Fibroblast of skin of abdomen (primary cell): ENCODE measurements at regions not wholly inside any gene's neighbourhood (a gene's known extent, or its start where the extent isn't known, plus 50 kb on each side); places are given as distances from the start of the nearest gene placed in this dataset.
"Not testable (repeated sequence)": the region's sequence is repeated elsewhere in the genome, so short reads cannot be mapped to it uniquely, and the experiment has no call there.

Experiments used
- DNase-seq: peaks from one replicate; pipeline ENCODE4 v3.0.0-alpha.2; 2013

DNA sequence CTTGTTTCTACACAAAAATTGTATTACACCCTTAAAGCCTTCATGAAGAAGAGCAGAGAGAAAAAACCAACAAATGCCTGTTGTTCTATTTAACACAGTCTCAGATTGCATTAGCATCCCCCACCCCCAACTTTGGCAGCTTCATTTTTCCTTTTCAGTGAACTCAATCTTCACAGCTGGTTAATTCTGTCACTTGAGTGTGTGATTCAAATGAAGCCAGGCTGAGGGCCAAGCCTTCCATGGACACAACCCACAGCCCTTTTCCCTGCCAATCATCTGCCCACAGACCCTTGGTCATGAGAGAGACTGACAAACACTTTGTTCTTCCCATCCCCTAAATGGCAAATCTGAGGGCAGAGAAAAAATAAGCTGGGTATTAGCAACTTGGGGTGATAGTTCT lies 217.5 kb upstream of the NMUR2 start:
- DNase-seq: no peak

DNA sequence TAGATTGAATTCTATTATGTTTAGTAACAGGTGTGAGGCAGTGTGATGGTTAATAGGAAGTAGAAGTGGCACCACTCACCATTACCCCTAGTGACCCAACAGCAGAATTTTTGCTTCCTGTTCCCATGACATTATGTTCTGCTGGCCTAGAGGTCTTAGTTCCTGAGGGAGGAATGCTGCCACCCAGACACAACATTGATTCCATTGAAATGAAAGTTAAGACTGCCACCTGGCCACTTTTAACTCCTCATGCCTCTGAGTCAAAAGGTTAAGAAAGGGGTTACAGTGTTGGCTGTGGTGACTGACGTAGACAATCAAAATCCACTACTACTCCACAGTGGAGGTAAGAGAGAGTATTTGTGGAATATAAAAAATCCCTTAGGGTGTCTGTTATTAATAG lies 218.9 kb upstream of the NMUR2 start:
- DNase-seq: no peak

DNA sequence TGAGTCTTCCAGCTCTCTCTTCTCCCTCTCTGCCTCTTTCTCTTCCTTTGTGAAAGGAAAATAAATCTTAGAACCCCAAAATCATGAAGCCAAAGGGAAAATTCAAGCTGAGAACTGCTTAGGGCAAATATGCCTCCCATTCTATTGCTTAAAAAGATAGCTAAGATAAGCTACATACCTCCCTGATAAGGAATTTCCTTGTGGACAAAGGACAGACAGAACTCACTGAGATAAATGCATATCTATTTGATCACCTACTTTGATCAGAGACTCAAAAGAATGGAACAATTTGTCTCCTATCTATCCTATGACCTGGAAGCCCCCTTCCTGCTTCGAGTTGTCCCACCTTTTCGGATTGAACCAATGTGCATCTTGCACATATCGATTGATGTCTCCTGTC lies 220.6 kb upstream of the NMUR2 start:
- no peak for DNase-seq

DNA sequence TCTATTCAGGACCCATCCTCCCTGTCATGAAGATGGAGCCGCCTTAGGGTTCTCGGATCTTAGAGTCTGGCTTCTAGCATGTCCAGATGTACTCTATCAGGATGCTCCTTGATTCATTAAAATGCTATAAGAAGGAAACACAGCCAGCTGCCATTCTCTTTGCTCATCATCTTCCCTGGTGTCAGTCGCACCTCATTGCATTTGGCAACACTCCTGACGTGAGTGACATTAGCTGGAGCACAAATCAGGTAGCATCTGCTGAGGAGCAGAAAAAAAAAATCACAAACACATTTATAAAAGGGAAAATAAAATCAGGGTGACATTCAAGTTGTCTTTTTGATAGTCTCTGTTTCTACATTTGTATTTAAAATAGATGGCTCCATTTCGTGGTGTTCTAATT lies 226.1 kb upstream of the NMUR2 start:
- DNase-seq: no peak

DNA sequence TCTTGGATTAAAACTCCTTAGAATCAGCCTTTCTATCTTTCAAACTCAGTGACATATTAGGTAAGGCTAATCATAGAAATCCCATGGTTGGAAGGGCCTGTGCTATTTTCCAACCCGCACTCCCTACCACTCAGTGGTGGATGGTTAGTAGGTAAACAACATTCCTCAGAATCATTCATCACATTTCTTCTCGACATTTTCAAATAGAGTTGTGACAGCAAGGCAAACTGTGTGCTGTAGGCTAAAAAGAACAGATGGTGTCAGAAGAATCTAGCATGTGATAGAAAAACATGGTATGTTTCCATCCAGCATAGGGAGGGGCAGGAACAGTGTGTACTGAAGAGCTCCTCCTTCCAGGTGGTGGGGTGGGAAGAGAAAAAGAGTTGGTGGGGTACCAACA lies 227.3 kb upstream of the NMUR2 start:
- no peak for DNase-seq

DNA sequence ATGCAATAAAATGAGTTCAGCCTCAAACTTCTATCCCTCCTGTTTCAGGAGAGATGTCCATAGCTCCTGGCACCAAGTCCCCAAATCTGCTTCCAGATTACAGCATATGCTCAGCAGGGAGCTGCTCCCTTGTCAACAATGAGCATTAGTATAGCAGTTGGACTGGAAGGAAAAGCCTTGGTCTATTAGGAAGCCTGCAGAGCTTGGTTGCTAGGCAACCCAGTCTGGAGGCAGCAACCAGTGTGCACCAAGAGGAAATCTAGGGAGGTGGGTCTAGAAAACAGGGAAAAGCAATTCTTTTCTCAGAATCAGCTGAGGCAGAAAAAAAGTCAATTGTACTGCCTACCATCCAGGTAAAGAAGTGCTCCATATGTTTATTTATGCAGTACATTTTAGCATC lies 229.5 kb upstream of the NMUR2 start:
- no peak for DNase-seq

DNA sequence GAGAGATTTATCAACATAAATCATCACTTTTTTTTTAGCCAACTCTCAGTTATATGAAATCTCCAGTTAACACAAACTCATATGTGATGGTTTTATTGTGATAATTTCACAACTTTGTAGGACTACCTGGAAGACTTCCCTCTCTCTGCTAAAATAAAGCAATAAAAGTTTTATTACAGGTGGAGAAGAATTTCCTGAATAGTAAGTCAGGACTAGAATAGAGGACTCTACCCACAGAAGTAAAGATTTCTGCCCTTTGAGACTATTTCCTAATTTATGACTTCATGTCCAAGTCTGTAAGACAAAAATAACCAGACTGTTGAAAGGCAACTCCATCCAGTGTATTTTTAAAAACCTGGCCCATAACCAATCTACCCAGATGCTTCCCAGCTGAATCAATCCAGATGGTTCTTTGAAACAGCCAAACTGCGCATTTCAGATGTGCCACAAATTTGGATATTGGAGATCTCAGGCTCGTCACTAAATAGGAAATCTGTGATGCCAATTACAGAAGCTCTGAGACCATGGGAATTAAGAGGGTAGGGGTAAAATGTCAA lies 234.0 kb upstream of the NMUR2 start:
- peak; percentile 40 for DNase-seq

DNA sequence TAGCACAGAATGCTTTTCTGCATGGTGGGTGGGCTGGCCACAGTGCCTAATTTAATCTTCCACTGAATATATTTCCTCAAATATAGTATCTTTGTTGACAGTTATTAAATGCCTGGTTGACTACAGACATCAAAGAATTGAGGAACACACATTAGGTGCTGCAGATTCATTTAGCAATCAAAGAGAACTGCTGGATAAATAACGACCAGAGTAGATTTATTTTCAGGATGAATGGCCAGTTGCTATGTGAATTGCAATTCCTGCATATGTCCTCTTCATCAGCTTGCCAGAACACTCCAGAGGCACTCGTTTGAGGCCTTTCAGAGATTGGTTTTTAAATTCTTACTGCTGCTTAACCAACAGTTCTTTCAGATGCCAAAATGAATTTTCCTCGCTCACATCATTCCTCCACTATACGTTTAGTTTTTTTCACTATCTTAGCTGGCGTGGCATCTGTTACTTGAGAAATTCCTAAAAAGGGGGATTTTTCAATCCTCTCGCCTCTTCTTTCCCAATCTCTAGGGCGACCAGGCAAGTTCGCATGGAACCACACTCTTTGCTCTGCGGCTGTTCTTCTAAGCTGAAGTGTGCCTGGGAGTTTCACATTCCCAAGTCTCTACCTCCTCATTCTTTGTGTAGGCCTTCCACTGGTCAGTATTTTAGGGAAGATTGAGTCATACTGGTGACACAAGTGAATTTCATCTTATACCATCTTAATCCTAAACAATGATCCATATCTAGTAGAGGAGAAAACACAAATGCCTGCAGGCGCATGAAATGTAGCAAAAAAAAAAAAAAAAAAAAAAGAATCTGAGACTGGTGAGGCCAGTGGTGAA lies 237.1 kb upstream of the NMUR2 start:
- no peak for DNase-seq

DNA sequence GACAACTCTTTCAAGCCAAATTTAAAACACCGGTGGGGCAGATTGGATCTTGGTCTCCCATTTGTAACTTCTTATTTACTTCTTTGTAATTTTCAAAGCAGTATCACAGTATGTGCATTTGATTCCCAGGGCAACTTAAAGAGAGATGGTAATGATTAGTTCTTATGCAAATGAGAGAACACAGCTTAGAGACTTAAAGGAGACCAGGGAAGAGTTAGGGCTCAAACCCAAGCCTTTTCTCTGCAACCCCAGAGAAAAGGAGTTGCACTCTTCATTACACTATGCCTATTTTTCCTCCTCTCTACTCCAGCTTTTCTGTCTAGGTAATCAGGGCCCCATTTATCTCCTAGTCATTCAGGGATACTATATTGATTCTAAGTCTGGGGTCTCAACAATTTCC lies 237.8 kb upstream of the NMUR2 start:
- DNase-seq: no peak

DNA sequence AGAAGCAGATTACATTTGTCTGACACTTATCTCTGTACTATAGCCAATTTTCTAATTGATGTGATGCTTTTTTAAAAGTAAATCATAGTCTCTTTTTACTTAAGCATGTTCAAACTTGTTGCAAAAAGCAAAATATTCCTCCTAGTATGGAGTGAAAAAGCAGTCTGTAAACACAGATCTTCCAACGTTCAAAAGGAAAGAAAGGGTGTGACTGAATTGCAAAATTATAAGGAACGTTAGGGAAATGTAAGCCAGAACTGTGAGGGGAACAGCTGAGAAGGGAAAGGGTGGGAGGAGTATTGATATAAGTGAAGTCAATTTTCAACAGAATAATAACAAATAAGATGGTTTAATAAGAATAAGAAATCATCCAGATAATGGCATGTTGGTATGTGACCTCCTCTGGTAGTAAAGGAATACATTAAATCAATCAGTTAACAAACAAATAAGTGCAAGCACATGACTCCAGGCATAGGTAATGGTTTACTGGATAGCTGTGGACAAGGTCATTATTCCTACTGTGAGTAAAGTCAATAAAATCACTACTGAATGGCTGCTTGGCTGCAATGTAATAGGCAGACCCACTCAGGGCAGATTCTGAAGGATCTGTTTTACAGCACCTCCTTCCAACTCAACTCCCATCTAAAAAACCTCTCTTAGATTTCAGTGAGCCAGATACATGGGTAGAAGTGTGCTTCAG lies 239.1 kb upstream of the NMUR2 start:
- no peak for DNase-seq

DNA sequence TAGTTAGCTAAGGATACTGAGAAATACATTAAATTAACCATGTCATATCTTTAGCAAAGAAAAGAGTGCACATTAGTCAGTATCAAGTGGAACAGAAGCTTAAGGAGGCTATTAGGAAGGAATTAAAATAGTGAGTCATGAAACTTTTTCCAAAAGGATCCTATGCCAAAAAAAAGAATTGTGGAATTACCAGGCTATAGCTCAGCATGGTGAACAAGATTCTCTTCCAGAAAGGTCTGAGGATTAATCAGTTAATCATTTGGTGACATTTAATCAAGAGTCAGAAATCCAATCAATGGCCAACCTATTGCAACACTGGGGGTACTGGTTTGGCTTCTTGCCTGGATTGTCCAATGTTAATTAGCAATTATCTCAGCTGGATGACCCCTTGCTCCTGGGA lies 244.5 kb upstream of the NMUR2 start:
- peak; percentile 21 for DNase-seq

DNA sequence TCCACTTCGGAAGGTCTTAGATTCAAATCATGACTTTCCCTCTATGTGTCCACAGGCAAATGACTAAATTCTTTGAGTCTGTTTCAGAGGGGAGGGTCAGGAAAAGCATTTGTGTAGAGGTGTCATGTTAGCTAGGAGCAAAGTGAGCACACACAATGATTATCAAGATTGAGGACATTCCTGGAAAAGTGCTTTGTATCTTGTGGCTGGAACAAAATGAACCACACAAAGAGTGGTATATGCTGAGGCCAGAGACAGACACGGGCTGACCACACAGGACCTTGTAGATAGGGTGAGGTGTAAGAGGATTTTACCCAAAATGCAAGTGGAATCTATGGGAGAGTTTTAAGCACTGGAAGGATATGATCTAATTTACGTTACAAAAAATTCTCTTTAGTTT lies 245.3 kb upstream of the NMUR2 start:
- no peak for DNase-seq

DNA sequence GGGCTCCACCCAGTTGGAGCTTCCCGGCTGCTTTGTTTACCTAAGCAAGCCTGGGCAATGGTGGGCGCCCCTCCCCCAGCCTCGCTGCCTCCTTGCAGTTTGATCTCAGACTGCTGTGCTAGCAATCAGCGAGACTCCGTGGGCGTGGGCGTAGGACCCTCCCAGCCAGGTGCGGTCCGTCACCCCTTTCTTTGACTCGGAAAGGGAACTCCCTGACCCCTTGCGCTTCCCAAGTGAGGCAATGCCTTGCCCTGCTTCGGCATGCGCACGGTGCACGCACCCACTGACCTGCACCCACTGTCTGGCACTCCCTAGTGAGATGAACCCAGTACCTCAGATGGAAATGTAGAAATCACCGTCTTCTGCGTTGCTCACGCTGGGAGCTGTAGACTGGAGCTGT lies 254.4 kb upstream of the NMUR2 start:
- DNase-seq: not testable (repeated sequence)

DNA sequence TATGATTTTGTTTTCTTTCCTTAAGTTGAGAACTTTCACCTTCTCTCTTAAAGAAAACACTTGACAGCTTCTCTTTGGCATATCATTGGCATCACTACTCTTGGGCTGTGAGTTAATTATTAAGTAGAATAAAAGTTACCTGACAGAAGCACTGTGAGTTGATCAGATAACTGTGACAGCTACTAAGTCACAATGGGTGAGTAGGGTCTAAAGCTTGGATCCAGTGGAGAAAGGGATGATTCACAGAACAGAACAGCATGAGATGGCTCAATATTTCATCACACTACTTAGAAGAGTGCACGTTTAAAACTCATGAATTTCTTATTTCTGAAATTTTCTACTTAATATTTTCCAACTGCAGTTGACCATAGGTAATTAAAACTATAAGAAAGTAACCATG lies 268.5 kb upstream of the NMUR2 start:
- no peak for DNase-seq

DNA sequence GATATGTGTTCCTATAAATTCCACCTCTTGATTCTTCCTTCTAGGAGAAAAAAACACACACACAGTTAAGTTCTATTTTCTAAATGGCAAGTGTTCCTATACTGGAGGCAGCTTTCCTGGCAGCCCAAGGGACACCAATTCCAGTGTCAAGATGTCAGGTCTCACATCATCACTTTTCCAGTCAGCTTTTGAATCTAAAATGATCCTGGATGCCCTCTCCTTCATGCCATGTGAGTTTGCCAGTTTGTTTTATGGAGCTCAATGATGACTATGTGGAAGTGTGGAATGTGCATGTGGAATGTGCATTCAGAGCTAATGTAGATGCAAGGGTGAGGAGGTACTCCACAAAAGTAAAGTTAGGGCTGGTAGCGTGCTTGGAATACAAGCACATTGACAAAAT lies 269.3 kb upstream of the NMUR2 start:
- no peak for DNase-seq

DNA sequence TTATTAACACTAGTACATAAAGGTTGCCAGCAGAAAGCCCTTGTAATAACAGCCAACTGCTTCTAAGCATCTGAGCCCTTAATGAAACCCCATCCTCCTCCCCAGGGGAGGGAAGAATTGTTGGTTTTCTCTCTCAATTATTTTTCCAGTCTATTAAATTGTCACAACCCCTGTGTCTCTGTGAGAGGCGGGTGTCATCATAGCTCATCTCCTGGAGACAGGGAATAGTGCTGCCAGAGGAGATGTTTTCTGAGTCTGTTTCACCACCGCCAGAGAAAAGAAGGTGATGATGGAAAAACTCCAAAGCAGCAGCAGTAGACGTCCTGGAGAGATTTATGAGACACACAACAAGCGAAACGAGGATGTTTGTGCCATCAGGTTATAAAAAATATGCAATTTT lies 271.1 kb upstream of the NMUR2 start:
- no peak for DNase-seq

DNA sequence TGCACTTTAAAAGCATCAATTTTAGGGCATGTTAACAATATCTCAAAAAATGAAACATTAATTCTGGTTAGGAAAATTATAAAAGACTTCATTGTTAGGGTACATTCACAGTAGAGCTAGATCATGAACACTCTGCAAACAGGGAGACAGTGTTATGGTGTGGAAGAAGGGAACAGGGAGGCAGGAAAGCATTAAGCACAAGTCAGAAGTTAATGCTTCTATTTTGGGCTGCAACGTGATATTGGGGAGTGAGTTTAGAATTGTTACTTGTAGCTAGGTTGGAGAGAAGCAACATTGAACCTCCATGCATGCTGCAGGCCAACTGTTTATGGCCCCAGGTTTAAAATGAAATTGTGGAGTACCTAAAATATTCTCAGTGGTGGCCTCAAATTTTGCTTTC lies 278.1 kb upstream of the NMUR2 start:
- no peak for DNase-seq

DNA sequence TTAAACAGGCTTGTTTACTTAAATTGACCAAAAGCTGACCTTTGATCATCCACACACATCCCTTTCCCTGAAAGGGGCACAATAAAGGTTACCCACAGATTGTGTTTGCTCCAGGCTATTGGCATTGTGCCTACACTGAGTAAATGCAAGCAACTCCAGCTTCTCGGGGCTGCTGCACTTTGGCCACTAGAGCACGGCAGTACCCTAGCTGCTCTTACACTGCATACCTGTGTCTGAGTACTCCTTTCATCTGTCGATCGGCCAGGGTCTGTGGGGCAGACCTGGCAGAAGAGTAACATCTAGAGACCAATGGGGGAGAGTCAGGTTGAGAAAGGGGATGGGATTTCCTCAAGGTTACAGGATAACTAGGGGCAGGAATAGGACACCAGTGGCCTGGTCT lies 281.9 kb upstream of the NMUR2 start:
- DNase-seq: no peak

DNA sequence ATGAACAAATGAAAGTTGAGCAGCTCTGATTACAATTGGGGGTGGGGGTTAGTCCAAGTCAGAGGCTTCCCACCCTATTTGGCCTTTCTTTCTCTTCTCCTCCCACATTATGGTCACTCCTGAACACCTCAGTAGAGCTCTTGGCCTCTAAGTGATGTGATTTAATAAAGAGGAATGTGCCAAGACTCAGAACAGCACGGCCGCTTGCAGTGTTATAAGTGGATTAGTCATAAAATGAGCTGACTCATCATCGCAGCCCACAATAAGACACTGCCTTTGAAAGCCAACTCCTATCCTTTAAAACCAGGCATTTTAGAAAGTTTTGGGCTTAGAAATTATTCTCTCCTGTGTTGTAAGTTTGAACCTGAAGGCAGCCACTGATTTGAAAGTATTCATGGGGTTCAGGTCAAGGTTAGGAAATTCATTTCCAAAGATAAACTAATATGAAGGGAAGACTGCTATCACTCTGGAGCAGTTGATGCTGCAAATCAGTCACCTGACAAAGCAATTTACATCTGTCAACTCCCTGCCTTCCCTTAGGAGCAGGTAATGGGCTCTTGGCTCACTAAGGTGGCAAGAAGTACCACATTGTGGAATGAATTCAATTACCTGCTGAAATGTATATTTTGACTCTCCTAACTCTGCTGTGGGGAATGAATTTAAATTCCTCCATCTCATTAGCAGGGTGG lies 283.6 kb upstream of the NMUR2 start:
- DNase-seq: peak; percentile 97

DNA sequence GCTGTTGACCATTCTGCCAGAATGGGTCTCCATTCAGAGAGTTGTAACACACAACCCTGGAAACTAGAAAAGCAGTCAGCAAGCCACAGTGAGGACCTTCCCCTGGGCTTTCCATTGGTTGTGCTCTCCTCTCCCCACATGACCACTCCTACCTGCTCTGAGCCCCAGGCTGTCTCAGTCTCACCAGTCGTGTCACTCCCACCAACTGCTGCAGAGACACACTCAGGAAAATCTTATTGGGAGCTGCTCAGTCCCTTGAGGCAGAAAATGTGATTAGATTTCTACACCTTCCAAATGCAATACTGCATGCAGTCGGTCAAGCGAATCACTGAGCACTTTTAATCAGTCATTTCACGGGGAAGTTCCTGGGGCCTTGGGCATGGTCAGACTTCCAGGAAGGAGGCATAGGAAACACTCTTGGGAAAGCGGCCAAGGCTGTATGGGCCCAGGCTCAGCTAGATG lies 284.2 kb upstream of the NMUR2 start:
- no peak for DNase-seq

DNA sequence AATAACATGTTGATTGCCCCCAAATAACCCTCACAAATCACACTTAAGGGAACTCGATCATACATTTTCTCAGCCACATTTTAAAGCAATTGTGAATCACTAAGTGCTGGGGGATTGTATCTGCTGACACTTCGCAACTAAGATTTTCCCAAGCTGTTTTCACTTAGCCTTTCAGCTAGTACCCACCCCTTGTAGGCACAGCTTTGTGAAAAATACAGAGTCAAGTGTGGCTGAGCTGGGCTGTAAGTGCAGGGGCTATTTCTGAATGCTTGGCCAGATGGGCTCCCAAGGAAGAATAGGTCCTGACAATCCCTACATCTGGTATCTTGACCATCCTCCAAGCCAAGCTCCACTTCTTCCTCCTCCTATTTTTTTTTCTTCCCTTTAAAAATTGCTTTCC lies 289.2 kb upstream of the NMUR2 start:
- no peak for DNase-seq

DNA sequence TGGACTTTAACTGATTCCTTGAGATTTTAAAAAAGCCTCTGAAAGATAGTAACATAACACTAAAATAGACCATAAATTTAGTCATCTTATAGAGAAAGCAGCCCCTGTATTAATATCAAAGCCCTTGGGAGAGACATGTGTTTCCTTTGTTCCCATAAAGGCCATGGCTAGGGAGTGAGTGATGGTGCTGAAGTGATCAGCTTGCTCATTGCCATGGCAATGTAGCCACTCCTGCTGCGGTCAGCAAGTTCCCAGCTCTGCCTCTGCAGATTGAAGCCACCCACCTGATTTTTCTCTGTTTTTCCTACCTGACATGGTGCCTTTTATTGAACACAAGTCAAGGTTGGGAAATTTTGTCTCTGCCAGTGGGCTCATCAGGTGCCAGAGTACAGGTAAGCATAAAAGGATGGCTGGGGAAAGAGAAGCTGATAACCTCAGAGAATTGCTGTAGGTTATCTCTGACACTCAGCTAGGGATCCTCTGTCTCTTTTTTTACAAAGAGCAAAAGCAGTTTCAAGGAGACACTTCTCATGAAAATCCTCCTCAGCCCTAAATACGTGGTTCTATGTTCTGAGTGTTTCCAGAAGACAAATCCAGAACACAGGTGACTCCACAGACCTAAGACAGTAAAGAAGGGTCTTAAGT lies 296.3 kb upstream of the NMUR2 start:
- DNase-seq: no peak

DNA sequence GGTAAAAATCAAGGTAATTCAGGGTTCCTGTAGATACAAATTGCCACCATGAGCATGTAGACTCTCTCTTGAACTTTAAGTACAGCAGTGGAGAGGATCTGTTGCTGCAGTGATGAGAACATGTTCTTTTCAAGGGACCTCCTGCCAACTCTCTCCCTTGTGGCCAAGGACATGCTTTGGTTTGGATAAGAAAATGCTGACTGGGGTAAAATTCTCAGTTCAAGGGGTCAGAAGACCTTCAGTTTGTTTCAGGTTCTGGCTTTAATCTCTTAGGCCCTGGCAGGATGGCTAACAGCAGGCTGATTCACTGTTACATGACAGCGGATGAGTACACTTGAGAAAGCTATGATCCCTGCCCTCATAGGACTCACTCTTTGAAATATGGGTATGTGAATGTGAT lies 299.2 kb upstream of the NMUR2 start:
- no peak for DNase-seq
